GM18517 (cell line): ENCODE measurements at regions not wholly inside any gene's neighbourhood (a gene's known extent, or its start where the extent isn't known, plus 50 kb on each side); places are given as distances from the start of the nearest gene placed in this dataset.
"Not testable (repeated sequence)": the region's sequence is repeated elsewhere in the genome, so short reads cannot be mapped to it uniquely, and the experiment has no call there.

ENCODE experiments used
- ATAC-seq: cut with Tn5 transposase; IDR thresholded peaks from one replicate; pipeline ENCODE4 v1.9.1; 2021; ENCODE audit warnings: mild to moderate bottlenecking, moderate library complexity; ENCODE audit not compliant: unreplicated experiment

DNA sequence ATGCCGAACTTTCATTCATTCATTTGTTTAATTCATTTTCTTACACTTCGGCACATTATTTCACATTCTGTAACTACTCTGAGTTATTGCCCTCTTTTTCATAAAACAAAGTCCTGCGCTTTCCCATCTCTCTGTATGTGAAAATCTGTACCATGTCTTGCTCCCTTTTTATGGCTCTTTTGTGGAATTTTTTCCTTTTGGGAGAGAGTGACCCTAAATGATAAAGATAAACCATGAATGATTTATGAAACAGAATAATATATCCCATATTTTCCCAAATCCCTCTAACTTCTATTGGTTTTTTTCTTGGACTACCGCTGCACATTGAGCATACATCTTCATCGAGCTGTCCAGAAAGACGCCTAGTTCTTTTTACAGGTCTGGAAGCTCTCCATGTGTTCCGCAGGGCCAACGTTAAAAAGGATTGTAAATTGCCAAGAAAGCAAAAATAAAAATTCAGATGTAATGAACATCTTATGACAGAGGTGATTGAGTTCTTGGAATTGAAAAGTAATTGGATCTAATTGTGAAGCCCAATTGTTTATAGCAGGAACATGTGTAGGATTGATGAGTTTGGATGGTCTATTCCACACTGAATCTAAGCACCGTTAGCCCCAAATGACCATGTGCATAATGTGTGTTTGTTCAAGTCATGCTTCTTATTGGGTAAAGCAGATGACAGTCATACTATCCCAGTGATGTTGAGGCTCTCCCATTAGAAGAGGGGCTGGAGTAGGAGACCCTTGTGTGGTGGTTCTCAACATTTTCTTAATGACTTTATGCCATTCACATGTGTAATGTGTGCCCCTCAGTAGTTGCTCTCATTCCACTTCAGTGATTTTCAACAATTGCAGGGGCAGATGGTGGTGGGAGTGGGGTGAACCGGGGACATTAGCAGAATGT is 378.9 kb downstream of the DLEU7 start:
- ATAC-seq: no peak

- no peak for ATAC-seq
Measured at GRCh38 chr13:50466456-50466855, 377.0 kb downstream of the DLEU7 start.

DNA sequence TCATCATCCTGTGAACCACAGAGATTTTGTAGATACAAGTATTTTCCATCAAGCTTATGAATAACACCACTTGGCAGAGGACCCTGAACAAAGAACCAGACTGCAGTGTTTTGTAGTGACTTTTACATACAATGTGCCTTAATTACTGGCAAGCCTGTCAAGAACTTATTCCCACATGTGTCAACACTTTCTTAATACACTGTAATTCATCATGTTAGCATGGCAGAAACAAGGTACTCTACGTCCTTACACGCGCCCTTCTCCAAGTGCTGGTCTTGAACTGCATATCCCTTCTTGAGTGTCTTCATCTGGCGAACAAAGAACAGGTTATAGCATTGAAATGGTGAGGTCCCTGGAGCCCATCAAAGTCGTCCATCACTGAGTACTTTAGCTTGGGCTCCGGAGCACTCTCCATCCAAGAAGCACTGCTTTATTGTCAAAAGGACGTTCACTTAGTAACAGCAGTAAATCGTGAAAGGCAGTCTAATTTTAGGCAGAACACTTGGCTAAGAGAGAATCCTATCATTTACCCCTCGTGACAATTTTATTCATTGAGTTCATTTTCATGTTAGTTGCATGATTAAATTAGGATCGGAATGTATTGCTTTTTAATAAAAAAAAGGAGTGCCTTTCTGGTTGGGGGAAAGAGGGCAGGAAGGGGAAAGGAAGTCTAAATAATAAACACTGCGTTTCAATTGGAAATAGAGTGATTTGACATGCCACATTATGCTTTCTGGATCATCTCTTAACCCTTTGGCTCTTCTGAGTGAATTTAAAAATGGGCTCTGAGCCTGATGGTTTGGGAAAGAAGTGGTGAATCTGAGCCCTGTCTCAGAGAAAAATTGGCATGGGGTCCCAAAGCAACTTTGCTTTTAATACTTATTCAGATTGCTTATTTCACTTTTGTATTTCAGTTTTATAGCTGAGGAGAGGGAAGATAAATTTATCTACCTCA is 376.1 kb downstream of the DLEU7 start:
- no peak for ATAC-seq

GRCh38 chr13:50468849-50469669 is 374.4 kb downstream of the DLEU7 start:
- ATAC-seq: no peak

DNA sequence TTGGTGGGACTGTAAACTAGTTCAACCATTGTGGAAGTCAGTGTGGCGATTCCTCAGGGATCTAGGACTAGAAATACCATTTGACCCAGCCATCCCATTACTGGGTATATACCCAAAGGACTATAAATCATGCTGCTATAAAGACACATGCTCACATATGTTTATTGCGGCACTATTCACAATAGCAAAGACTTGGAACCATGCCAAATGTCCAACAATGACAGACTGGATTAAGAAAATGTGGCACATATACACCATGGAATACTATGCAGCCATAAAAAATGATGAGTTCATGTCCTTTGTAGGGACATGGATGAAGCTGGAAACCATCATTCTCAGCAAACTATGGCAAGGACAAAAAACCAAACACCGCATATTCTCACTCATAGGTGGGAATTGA is 370.4 kb downstream of the DLEU7 start:
- ATAC-seq: not testable (repeated sequence)

- no peak for ATAC-seq
Measured at GRCh38 chr13:50474088-50474662, 369.3 kb downstream of the DLEU7 start.

DNA sequence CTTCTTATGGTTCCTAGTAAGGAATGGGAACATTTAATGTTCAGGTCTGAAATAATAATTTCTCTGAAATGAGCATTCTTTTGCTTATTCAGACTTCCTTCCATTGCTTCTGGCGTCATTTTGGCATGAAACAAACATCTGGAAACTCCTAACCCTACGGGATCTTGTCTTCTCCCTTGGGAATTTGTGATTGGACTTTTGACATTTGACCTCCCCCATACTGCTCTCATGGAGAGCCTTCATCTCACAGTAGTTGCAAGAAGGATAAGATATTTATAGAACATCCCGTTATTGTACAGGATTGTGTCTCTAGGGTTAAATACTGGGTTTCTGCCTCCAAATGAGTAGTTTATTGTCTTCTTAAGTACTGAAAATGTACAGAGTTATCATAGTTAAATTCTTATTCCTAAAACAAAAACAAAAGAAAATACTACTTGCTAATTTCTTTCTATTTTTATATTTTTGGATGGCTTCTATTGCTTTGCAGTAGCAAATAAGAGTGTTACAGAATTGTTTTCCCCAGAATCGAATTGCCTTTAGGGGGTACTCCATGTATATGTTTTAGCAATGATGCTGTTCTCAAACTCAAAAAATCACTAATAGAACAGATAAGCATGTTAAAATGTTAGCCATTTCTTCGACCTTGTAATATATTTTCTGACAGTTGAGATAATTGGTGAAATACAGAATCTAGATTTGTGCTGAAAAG is 366.8 kb downstream of the DLEU7 start:
- no peak for ATAC-seq

DNA sequence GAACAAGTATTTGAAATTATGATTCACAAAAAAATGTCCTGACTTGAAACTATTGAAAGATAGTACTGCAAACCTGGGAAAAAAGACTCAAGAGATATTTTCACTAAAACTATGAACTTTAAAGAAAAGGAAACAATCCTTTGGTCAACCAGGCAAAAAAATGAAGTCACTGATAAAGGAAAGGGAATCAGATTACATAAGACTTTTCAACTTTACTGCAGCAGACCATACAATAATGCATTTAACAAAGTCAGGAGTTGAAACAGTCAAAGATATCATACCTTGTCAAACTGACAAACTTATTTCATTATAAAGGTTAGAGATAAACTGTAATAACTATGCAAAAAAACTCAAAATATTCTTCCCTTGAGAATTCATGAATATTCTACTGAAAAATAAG is 361.6 kb downstream of the DLEU7 start:
- no peak for ATAC-seq

- no peak for ATAC-seq
Measured at GRCh38 chr13:50483416-50483815, 360.1 kb downstream of the DLEU7 start.

GRCh38 chr13:50484472-50485113 is 358.9 kb downstream of the DLEU7 start:
- ATAC-seq: no peak

DNA sequence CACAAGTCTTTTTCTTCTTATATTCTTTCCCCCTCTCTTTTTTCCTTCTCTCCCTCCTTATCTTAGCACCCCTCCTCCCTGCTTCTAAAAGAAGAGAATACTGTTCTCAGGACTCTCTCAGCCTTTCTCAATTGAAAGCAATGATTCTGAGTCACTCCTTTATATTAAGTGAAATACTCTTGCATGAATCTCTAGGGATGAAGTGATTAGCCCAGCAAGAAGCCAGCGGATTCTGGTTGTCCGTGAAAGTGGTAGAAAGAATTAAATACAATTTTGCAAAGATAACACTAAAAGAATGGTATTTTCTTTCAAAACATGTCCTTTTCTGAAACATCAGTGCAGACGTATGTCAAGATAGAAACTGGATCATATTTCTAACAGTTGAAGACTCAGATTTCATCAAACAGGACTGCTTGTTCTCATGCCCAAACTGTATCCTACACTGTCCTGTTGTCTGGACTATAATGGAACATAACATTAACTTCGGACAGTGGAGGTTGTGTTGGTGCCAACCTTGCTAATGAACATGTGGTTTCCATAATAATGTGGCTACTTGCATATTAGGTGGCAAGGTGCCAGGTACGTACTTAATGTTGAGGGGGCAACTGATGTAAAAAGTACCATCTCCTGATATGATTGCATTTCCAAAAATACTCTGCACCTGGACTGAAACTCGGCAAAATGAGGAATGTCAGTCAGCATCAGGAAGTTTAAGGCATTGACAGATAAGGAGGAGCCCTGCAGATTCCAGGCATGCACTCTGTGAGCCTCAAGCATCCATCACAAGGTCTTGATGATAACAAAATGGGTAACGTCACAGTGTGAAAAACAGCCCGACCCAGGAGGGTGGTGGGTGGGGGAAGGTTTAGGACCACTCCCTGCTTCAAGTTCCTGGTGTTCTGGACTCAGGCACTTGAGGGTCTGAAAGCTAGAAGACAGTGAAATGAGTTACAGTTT is 357.2 kb downstream of the DLEU7 start:
- no peak for ATAC-seq

GRCh38 chr13:50493683-50494082 is 349.8 kb downstream of the DLEU7 start:
- ATAC-seq: no peak

DNA sequence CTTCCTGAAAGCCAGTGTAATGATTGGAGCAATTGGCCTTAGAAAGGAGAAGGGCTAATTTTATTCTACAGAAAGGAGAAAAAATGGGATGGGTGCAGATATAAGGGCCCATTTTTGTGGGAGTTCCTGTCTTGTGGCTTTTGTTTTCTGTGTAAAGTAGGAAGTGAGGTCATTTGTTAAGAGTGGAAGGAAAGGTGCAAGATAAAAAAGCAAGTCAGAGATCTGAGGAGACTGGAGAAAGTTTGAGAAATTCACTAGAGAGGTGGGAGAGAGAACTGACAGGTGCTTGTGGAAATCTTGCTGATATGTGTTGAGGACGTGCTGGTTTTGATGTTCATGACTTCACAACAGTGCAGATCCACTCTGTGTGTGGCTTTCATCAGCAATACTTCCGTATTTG is 349.4 kb downstream of the DLEU7 start:
- ATAC-seq: no peak

DNA sequence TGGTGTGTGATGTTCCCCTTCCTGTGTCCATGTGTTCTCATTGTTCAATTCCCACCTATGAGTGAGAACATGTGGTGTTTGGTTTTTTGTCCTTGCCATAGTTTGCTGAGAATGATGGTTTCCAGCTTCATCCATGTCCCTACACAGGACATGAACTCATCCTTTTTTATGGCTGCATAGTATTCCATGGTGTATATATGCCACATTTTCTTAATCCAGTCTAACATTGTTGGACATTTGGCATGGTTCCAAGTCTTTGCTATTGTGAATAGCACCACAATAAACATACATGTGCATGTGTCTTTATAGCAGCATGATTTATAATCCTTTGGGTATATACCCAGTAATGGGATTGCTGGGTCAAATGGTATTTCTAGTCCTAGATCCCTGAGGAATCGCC is 340.3 kb downstream of the DLEU7 start:
- not testable (repeated sequence) for ATAC-seq

GRCh38 chr13:50509167-50509566 is 334.3 kb downstream of the DLEU7 start:
- ATAC-seq: no peak

DNA sequence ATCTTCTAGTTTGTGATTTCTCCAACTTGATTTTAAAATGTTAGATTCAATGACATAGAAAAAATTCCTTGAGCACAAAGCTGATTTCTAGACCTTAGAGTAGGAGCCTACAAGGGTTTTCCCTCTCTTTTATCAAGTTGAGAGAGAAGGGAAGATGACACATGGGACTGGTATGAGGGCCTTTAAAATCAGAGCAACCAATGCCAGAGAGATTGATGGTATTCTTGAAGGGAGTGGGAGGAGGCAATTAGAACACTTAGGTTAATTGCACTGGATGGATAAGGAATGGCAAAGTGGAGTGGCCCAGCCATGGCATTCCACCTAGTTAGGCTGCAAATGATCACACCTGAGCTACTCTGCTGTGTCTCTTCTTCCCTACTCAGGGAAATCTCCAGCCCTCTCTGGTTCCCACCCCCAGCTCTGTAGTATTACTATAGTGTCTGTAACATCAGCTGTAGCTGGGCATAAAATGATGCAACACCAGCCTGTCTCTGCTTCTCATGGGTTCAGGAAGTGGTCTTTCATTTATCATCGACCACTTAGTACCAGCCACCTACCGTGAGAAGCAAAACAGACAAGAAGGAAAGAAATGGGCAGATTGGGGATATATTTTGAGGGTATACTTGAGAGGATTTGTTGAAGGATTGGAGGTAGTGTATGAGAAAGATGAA is 333.6 kb downstream of the DLEU7 start:
- no peak for ATAC-seq

GRCh38 chr13:50510885-50511545 is 332.5 kb downstream of the DLEU7 start:
- not testable (repeated sequence) for ATAC-seq
